ENCODE measurements at regions not wholly inside any gene's neighbourhood (a gene's known extent, or its start where the extent isn't known, plus 50 kb on each side); places are given as distances from the start of the nearest gene placed in this dataset.

- TF ChIP-seq CTCF (IDR thresholded peaks at IDR 0.05) (no peak), POLR2A (IDR thresholded peaks at IDR 0.05) (no peak)
These were observed 222.6 kb upstream of the CEP162 start for GRCh38 chr6:84450018-84450417.

Measured in stomach (tissue), 4 donors.